OCI-LY1 (cell line): ENCODE measurements at regions not wholly inside any gene's neighbourhood (a gene's known extent, or its start where the extent isn't known, plus 50 kb on each side); places are given as distances from the start of the nearest gene placed in this dataset.

Experiments used
- H2AFZ ChIP-seq: fragments of 200-600 bp; sonication (generic), shearing (Covaris generic); 2 replicates; pipeline ENCODE4 v1.6.0; 2014; ENCODE audit warnings: antibody characterized with exemption, mild to moderate bottlenecking, low read length
- H3F3A ChIP-seq: fragments of 200-600 bp; sonication (generic), shearing (Covaris generic); 2 replicates; pipeline ENCODE4 v1.6.0; 2014; ENCODE audit warnings: mild to moderate bottlenecking, antibody characterized with exemption, low read length, moderate library complexity; ENCODE audit not compliant: insufficient read depth
- H3K27ac ChIP-seq: fragments of 200-600 bp; sonication (generic); 2 replicates; pipeline ENCODE4 v1.5.1; 2014; ENCODE audit warnings: low read length, mixed run types, mild to moderate bottlenecking, low read depth; ENCODE audit not compliant: poor library complexity, severe bottlenecking
- H3K27me3 ChIP-seq: fragments of 200-600 bp; sonication (generic); 2 replicates; pipeline ENCODE4 v1.6.0; 2014; ENCODE audit warnings: antibody characterized with exemption, mild to moderate bottlenecking, low read length, moderate library complexity; ENCODE audit not compliant: insufficient read depth
- H3K36me3 ChIP-seq: fragments of 200-600 bp; sonication (generic); 2 replicates; pipeline ENCODE4 v1.6.1; 2014; ENCODE audit warnings: mild to moderate bottlenecking, antibody characterized with exemption, low read length, moderate library complexity, mixed read lengths; ENCODE audit not compliant: insufficient read depth
- H3K4me1 ChIP-seq: fragments of 200-600 bp; sonication (generic); 2 replicates; pipeline ENCODE4 v1.5.1; 2014; ENCODE audit warnings: mild to moderate bottlenecking, low read length, moderate library complexity; ENCODE audit not compliant: insufficient read depth, severe bottlenecking
- H3K4me2 ChIP-seq: fragments of 200-600 bp; sonication (generic), shearing (Covaris generic); 2 replicates; pipeline ENCODE4 v1.6.1; 2014; ENCODE audit warnings: low read length
- H3K4me3 ChIP-seq: fragments of 200-600 bp; sonication (generic); 2 replicates; pipeline ENCODE4 v1.5.1; 2014; ENCODE audit warnings: low read length, low read depth, mild to moderate bottlenecking, mixed read lengths; ENCODE audit not compliant: poor library complexity, severe bottlenecking
- H3K79me2 ChIP-seq: fragments of 200-600 bp; shearing (Covaris generic); 2 replicates; pipeline ENCODE4 v1.6.1; 2016; ENCODE audit warnings: mixed run types, low read length, mixed read lengths; ENCODE audit not compliant: insufficient read depth
- H3K9ac ChIP-seq: fragments of 200-600 bp; sonication (generic), shearing (Covaris generic); 2 replicates; pipeline ENCODE4 v1.6.1; 2014; ENCODE audit warnings: mild to moderate bottlenecking, low read length, mixed read lengths
- H3K9me2 ChIP-seq: fragments of 200-600 bp; sonication (generic), shearing (Covaris generic); 2 replicates; pipeline ENCODE4 v1.6.1; 2014; ENCODE audit warnings: low read depth, mild to moderate bottlenecking, low read length, mixed read lengths
- H3K9me3 ChIP-seq: fragments of 200-600 bp; shearing (Covaris generic); 2 replicates; pipeline ENCODE4 v1.6.1; 2014; ENCODE audit warnings: low read length, mixed read lengths
- H4K20me1 ChIP-seq: fragments of 200-600 bp; sonication (generic), shearing (Covaris generic); 2 replicates; pipeline ENCODE4 v1.6.0; 2016; ENCODE audit warnings: mild to moderate bottlenecking, low read length; ENCODE audit not compliant: insufficient read depth
- CTCF ChIP-seq: fragments of 200-600 bp; sonication (generic), shearing (Covaris generic); IDR thresholded peaks from 2 replicates; pipeline ENCODE4 v1.5.1; 2017; ENCODE audit warnings: mild to moderate bottlenecking, antibody characterized with exemption, low read length, moderate library complexity, mixed read lengths
- EZH2 ChIP-seq: fragments of 200-600 bp; sonication (generic), shearing (Covaris generic); IDR thresholded peaks from 2 replicates; pipeline ENCODE4 v1.8.0; 2017; ENCODE audit warnings: borderline replicate concordance, mixed run types, mild to moderate bottlenecking, antibody characterized with exemption, low read length, moderate library complexity, mixed read lengths

GRCh38 chr1:78222225-78222959, 176.6 kb downstream of the GIPC2 start:
- H3K27me3 ChIP-seq = no peaks in the 10 kb centered on the region
- no peak for TF ChIP-seq EZH2
- TF ChIP-seq CTCF = no peak
- H3K9me3 ChIP-seq = no peaks in the 10 kb centered on the region
- no peak overlapping the region for H3K4me3 ChIP-seq
- H3K9ac ChIP-seq = no peak overlapping the region
- H3F3A ChIP-seq = no peaks in the 10 kb centered on the region
- no peaks in the 10 kb centered on the region for H3K79me2 ChIP-seq
- H3K27ac ChIP-seq = no peak overlapping the region
- H4K20me1 ChIP-seq = no peaks in the 10 kb centered on the region
- H3K4me2 ChIP-seq = no peak overlapping the region
- no peak overlapping the region for H2AFZ ChIP-seq
- no peaks in the 10 kb centered on the region for H3K9me2 ChIP-seq
- no peaks in the 10 kb centered on the region for H3K4me1 ChIP-seq
- no peaks in the 10 kb centered on the region for H3K36me3 ChIP-seq

GRCh38 chr1:78222960-78223358, 177.2 kb downstream of the GIPC2 start:
- Histone ChIP-seq H2AFZ (no peak overlapping the region), H3K36me3 (no peaks in the 10 kb centered on the region), H3K27ac (no peak overlapping the region), H3K4me3 (no peak overlapping the region), H3K4me2 (no peak overlapping the region), H3F3A (no peaks in the 10 kb centered on the region), H4K20me1 (no peaks in the 10 kb centered on the region), H3K9me3 (no peaks in the 10 kb centered on the region), H3K9ac (no peak overlapping the region), H3K9me2 (no peaks in the 10 kb centered on the region), H3K79me2 (no peaks in the 10 kb centered on the region), H3K4me1 (no peaks in the 10 kb centered on the region), H3K27me3 (no peaks in the 10 kb centered on the region)
- no peak for TF ChIP-seq CTCF
- TF ChIP-seq EZH2 = no peak

- H3K27ac ChIP-seq = no peak overlapping the region
- H3K4me3 ChIP-seq = no peak overlapping the region
- no peaks in the 10 kb centered on the region for H3K4me1 ChIP-seq
- H4K20me1 ChIP-seq = no peaks in the 10 kb centered on the region
- no peaks in the 10 kb centered on the region for H3K27me3 ChIP-seq
- H3K4me2 ChIP-seq = no peak overlapping the region
- no peak for TF ChIP-seq EZH2
- no peak for TF ChIP-seq CTCF
- H2AFZ ChIP-seq = no peak overlapping the region
- H3K9ac ChIP-seq = no peak overlapping the region
- no peaks in the 10 kb centered on the region for H3K36me3 ChIP-seq
- H3K9me2 ChIP-seq = no peaks in the 10 kb centered on the region
- H3K79me2 ChIP-seq = no peaks in the 10 kb centered on the region
- H3K9me3 ChIP-seq = no peaks in the 10 kb centered on the region
- no peaks in the 10 kb centered on the region for H3F3A ChIP-seq
These were observed 177.8 kb downstream of the GIPC2 start for GRCh38 chr1:78223417-78224215.
